Neural progenitor cell (in vitro differentiated cells): ENCODE measurements at regions not wholly inside any gene's neighbourhood (a gene's known extent, or its start where the extent isn't known, plus 50 kb on each side); places are given as distances from the start of the nearest gene placed in this dataset.

Source experiments
- DNase-seq: peaks from one replicate; pipeline ENCODE4 v3.0.0-alpha.2; 2016; ENCODE audit warnings: low spot score
- H2AFZ ChIP-seq: fragments of 200-600 bp; sonication (generic); replicated peaks from 2 replicates; pipeline ENCODE4 v1.6.1; 2016; ENCODE audit warnings: antibody characterized with exemption
- H3F3A ChIP-seq: fragments of 200-600 bp; sonication (generic); 2 replicates; pipeline ENCODE4 v1.6.1; 2016; ENCODE audit warnings: antibody characterized with exemption, low read depth
- H3K27ac ChIP-seq: fragments of 200-600 bp; sonication (generic); 2 replicates; pipeline ENCODE4 v1.5.1; 2016; ENCODE audit warnings: mild to moderate bottlenecking
- H3K27me3 ChIP-seq: fragments of 200-600 bp; sonication (generic); 2 replicates; pipeline ENCODE4 v1.6.1; 2016; ENCODE audit warnings: mild to moderate bottlenecking, moderate library complexity
- H3K36me3 ChIP-seq: fragments of 200-600 bp; sonication (generic); 2 replicates; pipeline ENCODE4 v1.5.1; 2016
- H3K4me1 ChIP-seq: fragments of 200-600 bp; sonication (generic); 2 replicates; pipeline ENCODE4 v1.6.1; 2016; ENCODE audit warnings: mixed run types
- H3K4me2 ChIP-seq: fragments of 200-600 bp; sonication (generic); 2 replicates; pipeline ENCODE4 v1.6.1; 2016
- H3K4me3 ChIP-seq: fragments of 200-600 bp; sonication (generic); 2 replicates; pipeline ENCODE4 v1.5.1; 2016
- H3K79me2 ChIP-seq: fragments of 200-600 bp; sonication (generic); 2 replicates; pipeline ENCODE4 v1.6.1; 2016; ENCODE audit warnings: low read depth
- H3K9ac ChIP-seq: fragments of 200-600 bp; sonication (generic); 2 replicates; pipeline ENCODE4 v1.6.1; 2016
- H3K9me3 ChIP-seq: fragments of 200-600 bp; sonication (generic); 2 replicates; pipeline ENCODE4 v1.5.1; 2016; ENCODE audit warnings: low read depth
- H4K20me1 ChIP-seq: fragments of 200-600 bp; sonication (generic); 2 replicates; pipeline ENCODE4 v1.6.1; 2016; ENCODE audit warnings: low read depth
- H3K27ac Mint-ChIP-seq: 3 replicates; pipeline ENCODE4 v1.8.0; 2021; ENCODE audit warnings: mixed read lengths
- H3K27me3 Mint-ChIP-seq: 2 replicates; pipeline ENCODE4 v1.8.0; 2022; ENCODE audit warnings: low read depth, mild to moderate bottlenecking, inconsistent platforms, moderate library complexity, mixed read lengths; ENCODE audit not compliant: insufficient read depth
- H3K36me3 Mint-ChIP-seq: 3 replicates; pipeline ENCODE4 v1.8.0; 2021; ENCODE audit warnings: mixed read lengths
- H3K4me1 Mint-ChIP-seq: 3 replicates; pipeline ENCODE4 v1.8.0; 2021; ENCODE audit warnings: mixed read lengths
- H3K4me3 Mint-ChIP-seq: 3 replicates; pipeline ENCODE4 v1.8.0; 2021; ENCODE audit warnings: mild to moderate bottlenecking, moderate library complexity, mixed read lengths
- H3K9me3 Mint-ChIP-seq: 3 replicates; pipeline ENCODE4 v1.8.0; 2020; ENCODE audit warnings: mixed read lengths
- CTCF ChIP-seq: fragments of 200-600 bp; sonication (generic); IDR thresholded peaks from 2 replicates; pipeline ENCODE4 v1.5.1; 2017; ENCODE audit warnings: antibody characterized with exemption, mild to moderate bottlenecking
- EZH2 ChIP-seq: fragments of 200-600 bp; sonication (generic); IDR thresholded peaks from 2 replicates; pipeline ENCODE4 v1.6.1; 2017; ENCODE audit warnings: antibody characterized with exemption, mild to moderate bottlenecking, moderate library complexity
- EZH2phosphoT487 ChIP-seq: fragments of 200-600 bp; sonication (generic); IDR thresholded peaks from 2 replicates; pipeline ENCODE4 v1.6.1; 2017; ENCODE audit warnings: antibody characterized with exemption

- peaks cover 23% of the 10 kb centered on the region for H3K4me1 Mint-ChIP-seq
- no peak overlapping the region for H3K4me3 Mint-ChIP-seq
- H3K27ac ChIP-seq, result peak overlapping the region; percentile 29
- H3K36me3 ChIP-seq, result no peaks in the 10 kb centered on the region
- TF ChIP-seq CTCF (no peak), EZH2phosphoT487 (no peak), EZH2 (no peak)
- peaks cover 1% of the 10 kb centered on the region for H3K9me3 Mint-ChIP-seq
- peaks cover 40% of the 10 kb centered on the region for H3K4me1 ChIP-seq
- H3K36me3 Mint-ChIP-seq, result no peaks in the 10 kb centered on the region
- no peak overlapping the region for H3K27ac Mint-ChIP-seq
- peaks cover 15% of the 10 kb centered on the region for H3F3A ChIP-seq
- H3K9me3 ChIP-seq, result no peaks in the 10 kb centered on the region
- no peaks in the 10 kb centered on the region for H3K27me3 Mint-ChIP-seq
- peak overlapping the region; percentile 44 for H3K4me2 ChIP-seq
- no peak overlapping the region for H3K9ac ChIP-seq
- no peaks in the 10 kb centered on the region for H3K27me3 ChIP-seq
- no peaks in the 10 kb centered on the region for H3K79me2 ChIP-seq
- peak overlapping the region; percentile 80 for H2AFZ ChIP-seq
- peak; percentile 28 for DNase-seq
- H3K4me3 ChIP-seq, result no peak overlapping the region
- H4K20me1 ChIP-seq, result no peaks in the 10 kb centered on the region
Measured at GRCh38 chr20:6898928-6899327, 131.4 kb downstream of the BMP2 start.

GRCh38 chr20:6906871-6907270, 139.4 kb downstream of the BMP2 start:
- Histone ChIP-seq H3K27ac (no peak overlapping the region), H3K79me2 (no peaks in the 10 kb centered on the region), H3K4me2 (no peak overlapping the region), H3K4me3 (no peak overlapping the region), H3K9ac (no peak overlapping the region), H3K27me3 (no peaks in the 10 kb centered on the region), H4K20me1 (no peaks in the 10 kb centered on the region), H3K4me1 (peaks cover 42% of the 10 kb centered on the region), H3F3A (peaks cover 28% of the 10 kb centered on the region), H3K9me3 (no peaks in the 10 kb centered on the region), H2AFZ (peak overlapping the region; percentile 32), H3K36me3 (no peaks in the 10 kb centered on the region)
- Mint-ChIP-seq H3K4me3 (no peak overlapping the region), H3K9me3 (peaks cover under 1% of the 10 kb centered on the region), H3K27ac (no peak overlapping the region), H3K36me3 (no peaks in the 10 kb centered on the region), H3K4me1 (peaks cover 16% of the 10 kb centered on the region), H3K27me3 (no peaks in the 10 kb centered on the region)
- DNase-seq, result no peak
- TF ChIP-seq CTCF, result no peak
- no peak for TF ChIP-seq EZH2phosphoT487

GRCh38 chr20:6908673-6909072, 141.2 kb downstream of the BMP2 start:
- Histone ChIP-seq H2AFZ (no peak overlapping the region), H3K79me2 (no peaks in the 10 kb centered on the region), H4K20me1 (no peaks in the 10 kb centered on the region), H3F3A (peaks cover 28% of the 10 kb centered on the region), H3K9me3 (no peaks in the 10 kb centered on the region), H3K4me2 (peak overlapping the region; percentile 79), H3K4me1 (peaks cover 42% of the 10 kb centered on the region), H3K4me3 (peak overlapping the region; percentile 32), H3K36me3 (no peaks in the 10 kb centered on the region), H3K27me3 (no peaks in the 10 kb centered on the region), H3K9ac (no peak overlapping the region), H3K27ac (peak overlapping the region; percentile 97)
- H3K4me1 Mint-ChIP-seq, result peaks cover 16% of the 10 kb centered on the region
- no peaks in the 10 kb centered on the region for H3K9me3 Mint-ChIP-seq
- H3K27ac Mint-ChIP-seq, result no peak overlapping the region
- no peak overlapping the region for H3K4me3 Mint-ChIP-seq
- H3K36me3 Mint-ChIP-seq, result no peaks in the 10 kb centered on the region
- H3K27me3 Mint-ChIP-seq, result no peaks in the 10 kb centered on the region
- no peak for TF ChIP-seq EZH2
- TF ChIP-seq CTCF, result no peak
- TF ChIP-seq EZH2phosphoT487, result no peak
- peak; percentile 75 for DNase-seq
